ENCODE measurements at regions not wholly inside any gene's neighbourhood (a gene's known extent, or its start where the extent isn't known, plus 50 kb on each side); places are given as distances from the start of the nearest gene placed in this dataset.

- no peak for DNase-seq
Measured at GRCh38 chr12:124686370-124687173, 119.2 kb upstream of the NCOR2 start.

DNA sequence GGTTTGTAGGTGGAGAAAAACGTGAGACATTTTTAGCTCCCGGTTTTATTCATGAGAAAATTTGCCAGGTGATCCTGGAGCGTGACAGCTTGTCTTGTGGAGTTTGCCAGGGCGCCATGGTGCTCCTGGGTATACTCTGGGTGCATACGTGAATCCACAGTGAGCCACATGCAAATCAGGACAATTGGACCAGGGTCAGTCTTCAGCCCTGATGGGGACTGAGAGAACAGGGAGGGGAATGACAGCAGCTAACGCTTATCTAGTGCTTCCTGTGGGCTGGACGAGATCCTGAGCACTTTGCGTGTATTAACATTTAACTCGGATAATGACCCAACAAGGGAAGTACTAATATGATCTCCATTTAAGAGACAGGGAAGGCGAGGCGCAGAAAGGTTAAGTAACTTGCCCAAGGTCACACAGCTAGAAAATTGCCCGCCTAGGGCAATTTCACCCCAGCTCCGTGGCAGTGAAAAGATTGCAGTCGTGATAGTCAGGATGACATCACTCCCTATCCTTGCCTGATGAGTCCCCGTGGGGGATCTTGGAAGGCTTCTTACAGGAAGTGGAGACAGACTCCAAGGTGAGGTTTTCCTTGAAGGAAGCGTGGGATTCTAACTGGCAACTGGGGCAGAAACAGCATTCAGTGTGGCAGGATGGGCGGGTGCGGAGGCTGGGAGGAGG lies 118.4 kb upstream of the NCOR2 start:
- no peak for DNase-seq

- DNase-seq = no peak
Measured at GRCh38 chr12:124684971-124685688, 117.7 kb upstream of the NCOR2 start.

GRCh38 chr12:124684496-124684895 lies 117.1 kb upstream of the NCOR2 start:
- DNase-seq = no peak

- DNase-seq = no peak
Measured at GRCh38 chr12:124683152-124684124, 116.0 kb upstream of the NCOR2 start.

- no peak for DNase-seq
Measured at GRCh38 chr12:124682425-124683151, 115.2 kb upstream of the NCOR2 start.

DNA sequence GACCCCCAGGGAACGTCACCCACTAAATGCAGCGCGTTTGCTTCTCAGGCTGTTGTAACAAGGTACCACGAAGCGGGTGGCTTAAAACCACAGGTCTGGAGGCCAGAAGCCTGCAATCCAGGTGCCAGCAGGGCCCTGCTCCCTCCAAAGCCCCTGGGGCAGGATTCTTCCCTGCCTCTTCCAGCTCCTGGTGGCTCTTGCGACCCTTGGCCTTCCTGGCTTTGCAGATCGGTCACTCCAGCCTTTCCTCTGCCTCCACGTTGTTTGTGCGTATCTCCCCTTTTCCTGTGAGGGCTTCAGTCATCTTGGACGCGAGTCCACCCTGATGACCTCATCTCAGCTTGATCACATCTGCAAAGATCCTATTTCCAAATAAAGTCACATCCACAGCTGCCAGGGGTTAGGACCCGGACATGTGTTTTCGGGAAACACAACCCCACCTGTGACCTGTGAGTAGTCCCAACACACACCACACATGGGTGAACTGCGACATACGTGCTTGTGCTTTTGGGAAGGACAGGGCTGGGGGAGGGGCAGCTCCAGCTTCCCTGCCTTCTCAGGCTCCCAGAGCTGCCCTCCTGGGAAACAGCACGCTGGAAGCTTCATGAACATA lies 114.5 kb upstream of the NCOR2 start:
- no peak for DNase-seq

DNA sequence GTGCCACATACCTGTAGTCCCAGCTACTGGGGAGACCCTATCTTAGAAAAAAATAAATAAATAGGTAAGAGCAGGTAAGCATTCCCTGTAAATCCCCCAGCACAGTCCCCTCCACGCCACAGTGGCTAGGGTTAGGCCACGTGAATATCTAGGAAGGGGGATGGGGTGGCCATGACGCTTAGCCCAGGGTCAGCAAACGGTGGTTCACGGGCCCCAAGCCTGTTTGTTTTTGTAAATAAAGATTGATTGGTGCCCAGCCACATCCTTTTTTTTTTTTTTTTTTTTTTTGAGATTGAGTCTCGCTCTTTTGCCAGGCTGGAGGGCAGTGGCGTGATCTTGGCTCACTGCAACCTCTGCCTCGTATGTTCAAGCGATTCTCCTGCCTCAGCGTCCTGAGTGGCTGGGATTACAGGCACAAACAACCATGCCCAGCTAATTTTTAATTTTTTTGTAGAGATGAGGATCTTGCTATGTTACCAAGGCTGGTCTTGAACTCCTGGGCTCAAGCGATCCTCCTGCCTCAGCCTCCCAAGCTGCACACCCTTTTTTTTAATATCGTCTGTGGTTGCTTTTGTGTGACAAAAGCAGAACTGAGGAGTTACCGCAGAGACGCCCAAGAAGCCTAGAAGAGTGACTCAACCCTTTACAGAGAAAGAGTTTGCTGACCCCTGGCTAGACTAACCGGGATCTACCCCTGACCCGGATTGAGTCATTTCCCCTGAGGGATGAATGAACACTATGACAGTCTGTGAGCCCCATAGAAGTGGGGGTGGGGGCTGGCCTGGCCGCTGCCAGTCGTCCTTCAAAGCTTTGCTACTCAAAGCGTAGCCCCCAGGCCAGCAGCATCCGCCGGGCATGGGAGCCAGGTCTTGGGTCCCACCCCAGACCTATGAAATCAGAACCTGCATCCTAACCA lies 113.7 kb upstream of the NCOR2 start:
- no peak for DNase-seq

GRCh38 chr12:124679533-124680371 lies 112.3 kb upstream of the NCOR2 start:
- DNase-seq = no peak

DNA sequence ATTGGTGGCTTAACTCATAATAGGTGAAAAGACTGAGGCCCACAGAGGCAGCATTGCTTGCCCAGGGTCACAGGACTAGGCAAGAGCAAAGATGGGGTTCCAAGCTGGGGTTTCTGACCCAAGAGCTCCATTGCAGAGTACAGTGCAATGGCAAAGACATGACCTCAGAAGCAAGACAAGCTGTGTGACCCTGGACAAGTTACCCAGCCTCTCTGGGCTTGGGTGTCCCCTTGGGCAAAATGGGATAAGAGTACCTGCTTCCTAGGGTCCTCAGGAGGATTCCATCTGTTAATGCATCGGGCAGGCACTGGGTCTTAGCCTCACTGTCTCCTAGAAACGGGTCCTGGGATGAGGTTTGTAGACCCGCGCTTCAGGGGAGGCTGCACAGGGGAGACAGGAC lies 111.6 kb upstream of the NCOR2 start:
- DNase-seq = no peak

- no peak for DNase-seq
Measured at GRCh38 chr12:124678421-124678893, 111.0 kb upstream of the NCOR2 start.

DNA sequence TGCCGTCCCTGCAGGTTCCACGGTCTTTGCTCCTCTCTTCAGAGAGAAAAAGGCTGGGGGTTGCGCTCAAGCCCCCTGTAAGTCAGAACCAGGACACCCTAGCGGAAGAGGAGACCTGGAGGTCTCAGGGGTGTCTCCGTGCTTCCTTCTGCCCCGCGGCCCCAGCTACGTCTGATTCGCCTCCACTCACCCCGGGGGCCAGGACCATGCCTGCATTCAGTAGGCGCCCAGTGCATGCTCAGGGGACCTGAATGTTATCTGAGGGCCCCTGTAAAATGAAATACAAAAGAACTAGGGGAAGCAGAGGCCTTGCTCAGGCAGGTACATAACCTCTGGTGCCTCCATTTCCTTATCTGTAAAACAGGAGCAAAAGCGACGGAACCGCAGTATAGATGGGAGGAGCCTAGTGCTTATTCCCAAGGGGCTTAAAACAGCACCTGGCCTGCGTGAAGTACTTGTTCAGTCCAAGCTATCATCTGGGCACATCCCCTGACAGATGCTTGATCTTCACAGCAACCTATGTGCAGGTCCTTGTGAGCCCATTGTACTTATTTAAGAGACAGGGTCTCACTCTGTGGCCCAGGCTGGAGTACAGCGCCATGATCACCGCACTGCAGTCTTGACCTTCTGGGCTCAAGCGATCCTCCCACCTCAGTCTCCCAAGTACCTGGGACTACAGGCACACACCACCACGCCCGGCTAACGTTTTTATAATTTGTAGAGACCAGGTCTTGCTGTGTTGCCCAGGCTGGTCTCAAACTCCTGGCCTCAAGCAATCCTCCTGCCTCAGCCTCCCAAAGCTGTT lies 110.3 kb upstream of the NCOR2 start:
- DNase-seq = no peak

DNA sequence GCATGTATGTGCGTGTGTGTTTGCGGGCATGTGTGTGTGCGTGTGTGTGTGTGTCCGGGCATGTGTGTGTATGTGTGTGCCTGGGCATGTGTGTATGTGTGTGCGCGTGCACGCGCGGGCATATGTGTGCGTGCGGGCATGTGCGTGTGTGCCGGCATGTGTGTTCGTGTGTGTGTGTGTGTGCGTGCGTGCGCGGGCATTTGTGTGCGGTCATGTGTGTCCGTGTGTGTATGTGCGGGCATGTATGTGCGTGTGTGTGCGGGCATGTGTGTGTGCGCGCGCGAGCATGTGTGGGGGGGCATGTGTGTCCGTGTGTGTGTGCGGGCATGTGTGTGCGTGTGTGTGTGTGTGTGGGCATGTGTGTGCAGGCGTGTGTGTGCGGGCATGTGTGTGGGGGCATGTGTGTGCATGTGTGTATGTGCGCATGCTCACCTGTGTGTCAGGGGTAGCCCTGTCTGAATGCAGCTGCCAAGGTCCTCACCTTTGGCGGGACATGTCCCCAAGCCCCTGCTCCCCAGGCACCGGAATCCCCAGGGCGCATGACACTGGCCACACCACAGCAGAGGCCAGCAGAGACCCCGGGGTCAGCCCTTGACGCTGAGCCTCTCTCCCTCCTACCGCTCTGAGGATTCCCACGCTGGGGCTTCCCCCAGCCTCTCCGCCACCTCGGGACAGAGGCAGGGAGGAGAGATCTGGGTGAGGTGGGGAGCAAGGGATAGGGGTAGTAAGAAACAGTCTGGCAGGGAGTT lies 109.5 kb upstream of the NCOR2 start:
- no peak for DNase-seq

GRCh38 chr12:124675881-124676713 lies 108.7 kb upstream of the NCOR2 start:
- DNase-seq = no peak

DNA sequence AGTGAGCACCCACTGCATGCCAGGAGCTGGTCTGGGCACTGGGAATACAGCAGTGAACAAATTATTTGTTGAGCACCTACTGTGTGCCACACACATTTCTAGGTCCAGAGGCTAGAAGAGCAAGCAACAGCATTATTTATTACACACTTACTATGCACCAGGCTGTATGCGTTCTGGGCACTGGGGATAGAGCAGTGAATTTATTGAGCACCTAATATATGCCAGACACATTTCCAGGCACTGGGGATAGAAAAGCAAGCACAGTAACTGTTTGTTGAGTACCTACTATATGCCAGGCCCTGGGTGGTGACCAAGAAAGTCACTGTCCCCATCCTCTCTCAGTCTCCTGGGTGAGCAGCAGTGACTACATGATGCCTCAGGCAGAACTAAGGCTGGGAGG lies 107.5 kb upstream of the NCOR2 start:
- DNase-seq = no peak

DNA sequence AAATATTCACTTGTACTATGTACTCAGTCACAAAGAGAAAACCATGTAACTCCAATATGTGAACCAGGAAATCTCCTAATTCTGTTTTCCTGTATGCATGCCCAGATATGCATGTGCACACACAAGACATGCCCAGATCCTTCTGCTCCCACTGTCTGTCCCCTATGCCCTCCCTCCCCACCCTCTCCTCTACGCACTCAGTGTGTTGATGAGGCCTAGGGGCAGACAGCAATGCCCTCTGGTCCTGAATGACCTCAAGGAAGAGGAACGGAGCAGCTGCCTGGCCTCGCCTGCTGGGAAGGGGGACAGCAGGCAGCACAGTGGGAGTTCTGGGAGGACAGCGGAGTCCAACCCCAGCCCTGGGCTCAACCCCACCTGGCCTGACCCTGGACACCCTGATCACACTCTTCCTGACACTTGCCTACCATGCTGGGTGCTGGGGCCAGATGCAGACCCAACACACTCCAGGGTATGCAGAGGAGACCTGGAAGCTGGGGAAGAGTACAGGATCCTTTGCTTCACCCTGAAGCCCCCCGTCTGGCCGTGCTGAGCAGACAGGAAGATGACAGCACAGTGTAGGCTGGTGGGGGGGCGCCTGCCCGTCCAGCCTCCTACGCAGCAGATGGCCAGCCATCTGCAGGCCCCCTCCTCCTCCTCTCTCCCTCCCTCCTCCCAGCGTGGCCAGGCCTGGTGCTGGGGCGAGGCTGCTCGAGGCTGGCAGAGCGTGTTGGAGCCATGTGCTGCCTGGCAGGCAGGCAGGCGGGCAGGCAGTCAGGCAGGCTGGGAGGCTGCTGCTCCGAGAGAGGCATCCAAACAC lies 106.6 kb upstream of the NCOR2 start:
- no peak for DNase-seq
